ENCODE measurements at regions not wholly inside any gene's neighbourhood (a gene's known extent, or its start where the extent isn't known, plus 50 kb on each side); places are given as distances from the start of the nearest gene placed in this dataset.

GRCh38 chr2:228556717-228557116, 375.2 kb upstream of the SPHKAP start:
- intact Hi-C loops (cut with DNase I, micrococcal nuclease), result no loop called here
- DNase-seq, result no peak
- no peaks in the 10 kb centered on the region for H3K27me3 Mint-ChIP-seq
- no peaks in the 10 kb centered on the region for H3K4me1 ChIP-seq (ENCODE audit: insufficient read depth, low read length)
- H3K27ac Mint-ChIP-seq, result no peak overlapping the region
- no peak for ATAC-seq (ENCODE audit: poor library complexity)
- no peaks in the 10 kb centered on the region for H3K36me3 ChIP-seq (ENCODE audit: insufficient read depth, low read length)
- peaks cover 0 to 4% of the 10 kb centered on the region in 2 experiments for H3K9me3 ChIP-seq (ENCODE audit: control insufficient read depth in 1 of 2, insufficient read depth in 1 of 2, low read length in 2 of 2)
- H3K4me3 Mint-ChIP-seq, result no peak overlapping the region
- no peaks in the 10 kb centered on the region for H3K4me1 Mint-ChIP-seq (ENCODE audit: low read depth)
- TF ChIP-seq CTCF (IDR thresholded peaks at IDR 0.05), result no peak
- H3K27me3 ChIP-seq (ENCODE audit: control insufficient read depth in 1 of 2, insufficient read depth in 2 of 2, low read length in 2 of 2), result no peaks in the 10 kb centered on the region
- CTCF ChIA-PET, result no interaction called here
- POLR2A ChIA-PET, result no interaction called here
- peaks cover 2% of the 10 kb centered on the region for H3K9me3 Mint-ChIP-seq
- H3K4me3 ChIP-seq (ENCODE audit: low read length), result no peak overlapping the region
- no peak overlapping the region for H3K27ac ChIP-seq (ENCODE audit: low read depth in 1 of 2, low read length in 2 of 2)
- H3K36me3 Mint-ChIP-seq (ENCODE audit: low read depth), result no peaks in the 10 kb centered on the region

GRCh38 chr2:228549441-228550007, 368.0 kb upstream of the SPHKAP start:
- no peaks in the 10 kb centered on the region for H3K36me3 Mint-ChIP-seq (ENCODE audit: low read depth)
- no peaks in the 10 kb centered on the region for H3K36me3 ChIP-seq (ENCODE audit: insufficient read depth, low read length)
- H3K9me3 Mint-ChIP-seq, result peaks cover 5% of the 10 kb centered on the region
- peaks cover 0 to 7% of the 10 kb centered on the region in 2 experiments for H3K9me3 ChIP-seq (ENCODE audit: control insufficient read depth in 1 of 2, insufficient read depth in 1 of 2, low read length in 2 of 2)
- H3K27me3 Mint-ChIP-seq, result no peaks in the 10 kb centered on the region
- no peaks in the 10 kb centered on the region for H3K4me1 ChIP-seq (ENCODE audit: insufficient read depth, low read length)
- no peak for TF ChIP-seq CTCF (IDR thresholded peaks at IDR 0.05)
- H3K4me1 Mint-ChIP-seq (ENCODE audit: low read depth), result no peaks in the 10 kb centered on the region
- no peak for ATAC-seq (ENCODE audit: poor library complexity)
- intact Hi-C loops (cut with DNase I, micrococcal nuclease), result no loop called here
- H3K27me3 ChIP-seq (ENCODE audit: control insufficient read depth in 1 of 2, insufficient read depth in 2 of 2, low read length in 2 of 2), result no peaks in the 10 kb centered on the region
- CTCF ChIA-PET, result no interaction called here
- H3K27ac ChIP-seq (ENCODE audit: low read depth in 1 of 2, low read length in 2 of 2), result no peak overlapping the region
- H3K27ac Mint-ChIP-seq, result no peak overlapping the region
- no peak for DNase-seq
- POLR2A ChIA-PET, result no interaction called here
- no peak overlapping the region for H3K4me3 ChIP-seq (ENCODE audit: low read length)
- H3K4me3 Mint-ChIP-seq, result no peak overlapping the region

- no peak overlapping the region for H3K4me3 ChIP-seq (ENCODE audit: low read length)
- no peaks in the 10 kb centered on the region for H3K4me1 Mint-ChIP-seq (ENCODE audit: low read depth)
- ATAC-seq (ENCODE audit: poor library complexity) (no peak), DNase-seq (no peak)
- peaks cover 0 to 3% of the 10 kb centered on the region in 2 experiments for H3K9me3 ChIP-seq (ENCODE audit: control insufficient read depth in 1 of 2, insufficient read depth in 1 of 2, low read length in 2 of 2)
- H3K27me3 ChIP-seq (ENCODE audit: control insufficient read depth in 1 of 2, insufficient read depth in 2 of 2, low read length in 2 of 2), result no peaks in the 10 kb centered on the region
- no peak for TF ChIP-seq CTCF (IDR thresholded peaks at IDR 0.05)
- CTCF ChIA-PET, result no interaction called here
- no peaks in the 10 kb centered on the region for H3K36me3 Mint-ChIP-seq (ENCODE audit: low read depth)
- no peak overlapping the region for H3K27ac Mint-ChIP-seq
- H3K4me1 ChIP-seq (ENCODE audit: insufficient read depth, low read length), result no peaks in the 10 kb centered on the region
- intact Hi-C loops (cut with DNase I, micrococcal nuclease), result no loop called here
- no peak overlapping the region for H3K27ac ChIP-seq (ENCODE audit: low read depth in 1 of 2, low read length in 2 of 2)
- H3K4me3 Mint-ChIP-seq, result no peak overlapping the region
- POLR2A ChIA-PET, result no interaction called here
- H3K27me3 Mint-ChIP-seq, result no peaks in the 10 kb centered on the region
- H3K36me3 ChIP-seq (ENCODE audit: insufficient read depth, low read length), result no peaks in the 10 kb centered on the region
- peaks cover 5% of the 10 kb centered on the region for H3K9me3 Mint-ChIP-seq
Measured at GRCh38 chr2:228548230-228548629, 366.7 kb upstream of the SPHKAP start.

Measured in CD4-positive, alpha-beta T cell (primary cell).